B cell (primary cell): ENCODE measurements at regions not wholly inside any gene's neighbourhood (a gene's known extent, or its start where the extent isn't known, plus 50 kb on each side); places are given as distances from the start of the nearest gene placed in this dataset.

ENCODE experiments used
- CTCF ChIP-seq: fragments of 200-600 bp; IDR thresholded peaks from one replicate; pipeline ENCODE4 v1.8.0; 2022; ENCODE audit warnings: antibody characterized with exemption, mild to moderate bottlenecking
- EZH2 ChIP-seq: IDR thresholded peaks from 2 replicates; pipeline ENCODE4 v1.6.1; 2012; ENCODE audit warnings: borderline replicate concordance, low read depth, mild to moderate bottlenecking, moderate library complexity, low read length; ENCODE audit not compliant: insufficient read depth, poor library complexity, severe bottlenecking

GRCh38 chr6:120852293-120852849 is 481.9 kb downstream of the TBC1D32 start:
- TF ChIP-seq CTCF (no peak), EZH2 (no peak)
